CD4-positive, alpha-beta T cell treated with Interleukin-4 for 4 hours (primary cell): ENCODE measurements at regions not wholly inside any gene's neighbourhood (a gene's known extent, or its start where the extent isn't known, plus 50 kb on each side); places are given as distances from the start of the nearest gene placed in this dataset.
"Not testable (repeated sequence)": the region's sequence is repeated elsewhere in the genome, so short reads cannot be mapped to it uniquely, and the experiment has no call there.

Experiments
- DNase-seq: peaks from one replicate; pipeline ENCODE4 v3.0.0-alpha.2; 2020

DNA sequence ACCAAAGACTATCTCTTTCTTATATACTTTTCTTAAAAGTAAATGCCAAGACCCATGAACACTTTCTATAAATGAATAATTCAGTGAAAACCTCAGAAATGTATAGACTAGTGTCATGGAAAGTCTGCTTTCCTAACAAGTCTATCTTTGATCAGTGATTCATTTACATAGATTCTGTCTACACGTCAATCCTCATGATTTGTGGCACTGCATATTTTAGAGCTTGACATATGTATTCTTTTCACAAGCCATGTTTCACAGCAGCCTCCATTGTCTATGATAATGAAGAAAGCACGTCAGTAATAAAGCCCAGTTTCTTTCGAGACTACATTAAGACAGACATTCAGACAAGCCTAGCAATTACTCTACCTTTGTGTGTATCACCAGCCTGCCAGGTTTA, 486.6 kb downstream of the IRS1 start:
- no peak for DNase-seq

DNA sequence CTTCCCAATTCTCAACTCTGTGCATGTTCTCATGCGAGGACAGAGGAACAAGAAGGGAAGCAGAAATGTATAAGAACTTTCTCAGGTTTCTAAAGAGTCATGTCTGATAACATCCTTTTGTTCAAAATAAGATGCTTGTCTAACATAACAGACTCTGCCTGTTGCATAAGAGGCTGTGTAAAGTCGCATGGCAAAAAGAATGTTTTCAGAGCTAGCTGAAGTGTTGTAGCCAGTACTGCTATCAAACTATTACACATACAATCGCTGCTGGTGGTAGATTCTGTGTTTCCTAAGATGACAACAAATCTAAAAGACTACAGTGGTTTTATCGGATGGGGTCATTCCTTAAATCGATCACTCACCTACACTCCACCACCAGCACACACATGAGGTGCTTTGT, 487.5 kb downstream of the IRS1 start:
- DNase-seq: no peak

DNA sequence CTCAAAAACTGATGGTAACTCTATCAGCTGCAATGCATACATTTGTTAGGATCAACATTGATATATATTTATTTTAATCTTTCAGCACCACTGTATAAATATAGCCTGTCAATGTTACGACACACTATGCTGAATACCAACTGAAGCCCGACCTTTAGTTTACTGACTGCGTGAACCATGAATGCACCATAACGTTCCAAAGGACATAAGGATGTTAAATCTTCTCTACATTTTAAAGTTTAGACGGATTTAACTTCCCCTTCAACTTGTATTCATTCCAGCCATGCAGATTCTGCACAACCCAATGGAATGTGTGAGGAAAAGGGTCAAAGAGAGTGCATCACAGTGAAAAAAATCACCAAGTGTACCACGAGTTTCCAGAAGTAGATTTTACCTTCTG, 489.5 kb downstream of the IRS1 start:
- DNase-seq: no peak

DNA sequence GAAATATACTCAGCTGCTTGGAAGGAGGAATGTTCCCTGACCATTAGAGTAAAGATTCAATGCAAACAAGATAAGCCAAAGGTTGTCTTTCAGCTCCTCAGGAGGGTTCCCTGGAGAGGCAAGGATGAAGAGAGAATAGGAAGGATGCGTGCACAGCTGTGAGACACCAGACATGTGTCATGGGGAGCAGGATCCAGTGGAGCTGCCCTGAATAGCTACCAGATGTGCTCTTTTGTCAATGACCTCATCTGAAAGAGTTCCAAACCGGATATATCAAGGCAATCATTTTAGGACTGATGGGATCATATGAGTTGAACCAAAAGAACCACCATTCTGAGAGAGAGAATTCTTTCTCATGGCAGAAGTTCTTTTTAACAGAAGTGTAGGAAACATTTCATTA, 490.6 kb downstream of the IRS1 start:
- no peak for DNase-seq

DNA sequence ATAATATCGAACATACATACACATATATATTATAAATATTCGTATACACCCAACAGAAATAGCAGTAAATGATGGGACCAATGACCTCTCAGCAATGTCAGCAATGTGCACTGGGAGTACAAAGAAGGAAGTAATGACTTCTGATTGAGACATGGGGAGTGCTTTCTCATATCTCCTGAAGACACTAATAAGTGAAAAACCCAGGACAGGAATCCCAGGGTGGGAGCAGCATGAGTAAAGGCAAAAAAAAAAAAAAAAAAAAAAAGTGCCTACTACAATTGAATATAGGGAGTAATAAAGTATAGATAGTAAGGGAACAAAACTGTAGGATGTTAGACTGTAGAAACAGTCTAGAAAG, 491.3 kb downstream of the IRS1 start:
- no peak for DNase-seq

DNA sequence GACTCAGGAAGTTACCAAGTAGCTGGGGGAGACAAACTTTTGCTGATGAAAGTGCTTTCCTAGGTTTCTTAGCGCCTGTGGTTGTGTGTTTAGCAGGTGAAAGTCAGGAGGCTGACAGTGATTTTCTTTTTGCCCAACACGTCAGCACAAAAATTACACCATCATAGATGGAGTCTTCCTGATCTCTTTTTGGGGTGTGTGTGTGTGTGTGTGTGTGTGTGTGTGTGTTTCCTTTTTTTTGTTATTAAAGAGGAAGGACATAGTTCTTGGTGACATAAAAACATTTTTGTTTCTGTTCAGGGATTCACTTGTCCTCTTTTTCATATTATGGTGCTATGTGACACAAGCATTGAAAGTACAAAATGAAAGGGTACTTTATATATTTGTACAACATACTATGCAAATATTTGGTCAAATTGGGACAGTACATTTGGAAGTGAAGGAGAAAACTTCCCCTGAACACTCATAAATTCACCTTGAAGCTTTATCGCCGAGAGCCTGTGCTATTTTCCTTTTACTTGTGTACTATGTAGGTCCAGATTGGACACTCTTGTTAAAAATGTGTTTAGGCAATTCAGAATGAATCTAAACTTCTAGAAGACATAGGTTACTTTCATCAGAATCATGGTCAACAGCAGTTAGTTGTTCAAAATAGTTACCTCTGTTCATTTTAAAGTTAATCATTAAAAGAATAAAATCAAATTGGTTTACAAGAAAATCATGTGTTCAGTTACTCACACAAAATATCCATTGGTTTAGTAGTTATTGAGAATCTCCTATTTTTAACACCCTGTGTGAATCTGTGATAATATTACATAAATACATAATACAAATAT, 491.9 kb downstream of the IRS1 start:
- no peak for DNase-seq

DNA sequence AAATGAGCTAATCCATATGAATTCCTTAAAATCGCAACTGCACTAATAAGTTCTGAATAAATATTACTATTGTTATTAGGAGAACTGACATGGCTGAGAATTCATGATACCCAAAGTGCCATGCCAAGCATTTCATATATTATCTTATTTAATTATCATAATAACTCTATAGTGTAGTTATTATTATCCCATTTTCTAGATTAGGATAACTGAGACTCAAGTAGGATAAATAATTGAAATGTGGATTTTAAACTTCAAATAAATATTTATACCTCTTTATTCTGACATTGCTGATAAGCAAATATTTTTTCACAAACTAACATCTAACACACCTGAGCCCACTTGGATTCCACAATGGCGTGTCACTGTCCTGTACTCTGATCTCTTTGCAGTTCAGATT, 492.7 kb downstream of the IRS1 start:
- DNase-seq: no peak

DNA sequence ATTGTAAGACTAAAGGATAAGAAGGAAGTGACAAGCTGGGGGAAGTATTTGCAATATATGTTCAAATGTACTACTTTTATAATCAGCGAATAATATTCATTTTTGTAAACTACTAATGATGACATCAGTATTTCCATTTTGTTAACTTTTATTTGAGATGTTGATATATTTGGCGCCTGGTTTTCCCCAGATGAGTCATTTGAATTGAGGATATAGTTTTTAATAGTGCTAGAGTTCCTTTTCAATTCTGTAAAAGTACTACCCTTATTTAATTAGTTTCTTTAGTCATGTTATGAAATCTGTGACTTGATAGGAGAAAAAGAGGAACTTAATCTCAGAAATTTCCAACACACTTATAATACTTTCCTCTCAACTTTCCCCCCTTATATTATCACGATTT, 495.3 kb downstream of the IRS1 start:
- DNase-seq: peak; percentile 2

DNA sequence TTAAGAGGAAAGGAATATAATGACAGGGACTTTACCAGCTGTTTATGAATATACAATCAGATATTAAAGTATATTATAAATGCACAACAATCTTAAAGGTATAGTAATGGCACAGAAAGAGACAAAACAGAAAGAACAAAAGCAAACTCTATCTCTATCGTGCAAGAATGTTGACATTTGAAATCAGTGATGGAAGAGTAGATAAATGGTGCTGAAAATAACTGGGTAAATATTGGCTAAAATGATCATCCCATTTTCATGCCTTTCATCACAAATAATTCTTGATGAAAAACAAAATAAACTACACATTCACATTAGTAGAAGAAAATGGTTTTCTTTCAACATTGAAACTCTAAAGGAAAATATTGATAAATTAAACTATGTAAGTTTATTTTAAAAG, 495.9 kb downstream of the IRS1 start:
- no peak for DNase-seq

DNA sequence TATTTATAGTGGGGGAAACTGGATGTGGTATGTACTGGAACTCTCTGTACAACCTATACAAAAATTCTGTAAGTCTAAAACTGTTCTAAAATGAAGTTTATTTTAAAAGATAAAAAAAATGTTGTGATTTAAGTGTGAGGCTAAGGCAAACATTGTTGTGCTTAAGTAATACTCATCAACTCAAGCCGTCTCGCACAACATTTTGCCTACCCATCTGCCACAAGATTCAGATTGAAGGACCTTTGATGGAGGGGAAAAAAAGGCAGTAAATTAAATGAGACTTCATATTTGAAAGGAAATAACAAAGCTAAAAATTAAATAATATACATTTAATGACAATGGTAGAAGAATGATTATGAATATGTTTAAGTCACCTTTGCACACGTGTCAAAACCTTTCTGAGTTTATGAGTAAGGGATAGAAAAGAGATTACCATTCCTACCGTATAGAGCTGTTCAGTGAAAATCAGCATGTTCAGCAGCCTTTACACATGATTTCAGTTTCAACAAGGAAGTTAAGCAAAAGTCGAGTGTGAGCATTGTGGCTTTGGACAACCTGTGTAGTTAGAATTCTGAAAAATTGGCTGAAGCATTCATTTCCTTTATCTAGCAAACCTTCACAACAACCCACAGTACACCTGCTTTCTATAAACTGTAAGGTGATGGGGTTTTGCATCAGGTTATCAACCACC, 499.3 kb downstream of the IRS1 start:
- DNase-seq: no peak

DNA sequence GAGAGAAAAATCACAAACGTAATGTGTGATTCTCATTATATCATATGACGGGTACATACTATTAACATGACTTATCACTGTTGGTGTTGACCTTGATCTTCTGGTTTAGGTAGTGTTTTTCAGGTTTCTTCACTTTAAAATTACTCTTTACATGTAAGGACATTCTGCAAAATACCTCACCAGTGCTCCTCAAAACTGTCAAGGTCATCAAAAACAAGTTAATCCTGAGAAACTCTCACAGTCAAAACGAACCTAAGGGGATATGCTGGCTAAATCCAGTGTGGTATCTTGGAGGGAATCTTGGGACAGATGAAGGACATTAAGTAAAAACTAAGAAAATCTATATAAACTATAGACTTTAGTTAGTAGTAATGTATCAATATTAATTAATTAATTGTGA, 499.8 kb downstream of the IRS1 start:
- DNase-seq: no peak

DNA sequence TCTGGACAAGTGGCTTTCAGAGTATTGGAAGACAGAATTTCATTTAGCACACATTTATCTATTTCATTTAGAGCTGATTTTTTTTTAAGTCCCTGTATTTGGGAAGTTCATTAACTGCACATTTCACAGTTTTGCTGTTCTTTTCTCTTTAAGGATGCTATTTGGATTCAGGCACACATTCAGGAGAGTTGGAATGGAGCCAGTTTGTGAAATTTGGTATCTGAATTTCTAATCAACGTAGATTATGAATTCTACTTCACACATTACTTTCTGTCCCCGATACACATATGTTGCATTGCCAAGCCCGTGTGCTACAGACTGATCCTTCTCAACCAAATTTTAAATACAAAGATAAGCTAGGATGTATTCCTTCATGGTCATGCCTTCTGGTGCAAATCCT, 503.9 kb downstream of the IRS1 start:
- no peak for DNase-seq

DNA sequence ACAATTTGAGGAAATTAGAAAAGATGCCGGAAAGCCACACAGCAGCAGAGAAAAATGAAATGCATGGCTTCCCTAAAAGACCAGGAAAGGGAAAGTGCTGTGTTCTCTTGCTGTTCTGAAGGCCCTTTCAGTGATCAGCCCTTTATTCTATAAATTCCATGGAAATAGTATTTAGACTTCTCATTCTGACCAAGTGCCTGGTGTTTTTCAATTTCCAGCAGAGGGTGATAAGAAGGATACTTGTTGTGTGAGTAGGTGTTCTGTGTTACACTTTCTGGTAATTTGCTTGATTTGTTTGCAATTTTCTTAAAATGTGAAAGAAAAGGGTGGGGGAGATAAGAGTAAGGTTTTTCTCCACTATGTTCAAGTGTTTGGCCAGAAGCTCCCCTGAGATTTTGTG, 504.5 kb downstream of the IRS1 start:
- no peak for DNase-seq

DNA sequence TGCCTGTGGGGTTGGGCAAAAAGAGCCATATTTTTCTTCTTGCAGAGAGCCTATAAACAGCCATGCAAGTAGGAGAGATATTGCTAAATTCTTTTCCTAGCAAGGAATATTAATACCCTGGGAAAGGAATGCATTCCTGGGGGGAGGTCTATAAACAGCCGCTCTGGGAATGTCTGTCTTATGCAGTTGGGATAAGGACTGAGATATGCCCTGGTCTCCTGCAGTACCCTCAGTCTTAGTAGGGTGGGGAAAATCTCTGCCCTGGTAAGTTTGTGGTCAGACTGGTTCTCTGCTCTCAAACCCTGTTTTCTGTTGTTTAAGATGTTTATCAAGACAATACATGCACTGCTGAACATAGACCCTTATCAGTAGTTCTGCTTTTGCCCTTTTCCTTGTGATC, 508.3 kb downstream of the IRS1 start:
- DNase-seq: not testable (repeated sequence)

DNA sequence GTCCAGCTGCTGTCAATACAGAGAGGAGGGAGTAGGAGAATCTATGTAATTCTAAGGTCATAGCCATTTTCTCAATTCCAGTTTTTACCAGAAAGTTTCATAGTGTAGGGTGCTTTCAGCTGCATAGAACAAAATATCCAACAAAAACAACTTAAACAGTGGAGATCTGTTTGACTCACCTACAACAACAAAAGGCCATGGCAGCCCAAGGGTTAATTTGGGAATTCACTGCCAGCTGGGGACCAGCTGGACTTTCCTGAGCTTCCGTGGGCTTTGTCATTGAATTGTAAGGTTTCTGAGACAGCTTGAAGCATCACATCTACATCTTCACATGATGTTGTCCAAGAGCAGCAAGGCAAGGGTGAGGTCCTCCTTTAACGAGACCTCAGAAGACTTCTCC, 512.7 kb downstream of the IRS1 start:
- no peak for DNase-seq

DNA sequence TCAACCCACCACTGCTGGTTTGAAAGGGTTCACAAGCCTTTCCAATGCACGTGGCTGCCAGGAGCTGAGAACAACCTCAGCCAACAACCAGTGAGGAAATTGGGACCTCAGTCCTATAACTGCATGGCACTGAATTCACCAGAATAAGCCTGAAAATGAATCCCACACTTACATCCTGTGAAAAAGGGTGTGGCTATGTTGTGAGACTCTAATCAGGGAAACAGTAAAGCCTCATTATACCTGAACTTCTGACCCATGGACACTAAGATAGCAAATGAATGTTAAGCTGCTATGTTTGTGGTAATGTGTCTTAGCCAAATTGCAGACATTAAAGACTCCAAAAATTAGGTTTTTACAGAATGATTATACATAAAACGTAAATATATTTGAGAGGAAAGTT, 515.8 kb downstream of the IRS1 start:
- DNase-seq: no peak

DNA sequence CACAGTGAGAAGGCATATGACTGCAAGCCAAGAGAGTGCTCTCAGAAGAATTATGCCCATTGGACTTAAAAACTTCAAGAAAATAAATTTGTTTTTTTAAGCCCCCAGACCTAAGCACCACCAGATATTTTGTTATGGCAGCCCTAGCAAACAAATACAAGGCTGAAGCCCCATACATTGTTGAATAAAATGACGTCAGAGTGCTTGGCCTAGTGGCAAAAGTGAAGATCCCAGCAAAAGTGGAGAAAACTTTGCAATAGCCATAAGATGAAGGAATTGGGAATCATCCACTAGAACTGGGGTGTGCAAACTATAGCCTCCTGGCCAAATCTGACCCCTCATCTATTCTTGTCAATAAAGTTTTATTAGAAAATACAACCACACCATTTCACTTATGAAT, 517.5 kb downstream of the IRS1 start:
- DNase-seq: no peak

DNA sequence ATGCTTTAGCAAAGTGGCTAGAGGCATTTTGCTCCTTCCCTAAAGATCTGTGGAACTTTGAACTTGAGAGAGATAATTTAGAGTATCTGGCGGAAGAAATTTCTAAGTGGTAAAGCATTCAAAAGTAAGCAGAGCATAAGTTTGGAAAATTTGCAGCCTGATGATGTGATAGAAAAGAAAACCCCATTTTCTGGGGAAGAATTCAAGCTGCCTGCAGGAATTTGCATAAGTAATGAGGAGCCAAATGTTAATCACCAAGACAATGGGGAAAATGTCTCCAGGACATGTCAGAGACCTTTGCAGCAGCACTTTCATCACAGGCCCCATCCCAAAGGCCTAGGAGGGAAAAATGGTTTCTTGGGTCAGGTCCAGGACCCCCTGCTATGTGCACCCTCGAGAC, 519.5 kb downstream of the IRS1 start:
- DNase-seq: not testable (repeated sequence)

DNA sequence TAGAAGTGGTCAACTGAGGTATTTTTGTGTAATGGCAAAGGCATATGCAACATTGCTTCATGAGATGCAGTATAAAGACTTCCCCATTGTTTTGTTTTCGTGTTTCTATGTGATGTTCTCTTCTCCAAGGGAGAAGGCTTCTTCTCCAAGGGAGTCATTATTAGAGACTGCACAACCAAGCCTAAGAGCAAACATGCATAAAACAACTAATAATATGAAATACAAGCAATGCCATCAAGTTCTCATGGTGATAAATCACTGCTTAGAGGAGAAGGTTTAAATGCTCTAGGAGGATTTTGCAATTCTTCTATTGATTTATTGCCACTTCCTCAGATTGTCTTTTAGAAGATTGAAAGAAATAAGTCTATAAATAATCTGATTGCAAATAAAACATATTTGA, 524.4 kb downstream of the IRS1 start:
- DNase-seq: no peak

DNA sequence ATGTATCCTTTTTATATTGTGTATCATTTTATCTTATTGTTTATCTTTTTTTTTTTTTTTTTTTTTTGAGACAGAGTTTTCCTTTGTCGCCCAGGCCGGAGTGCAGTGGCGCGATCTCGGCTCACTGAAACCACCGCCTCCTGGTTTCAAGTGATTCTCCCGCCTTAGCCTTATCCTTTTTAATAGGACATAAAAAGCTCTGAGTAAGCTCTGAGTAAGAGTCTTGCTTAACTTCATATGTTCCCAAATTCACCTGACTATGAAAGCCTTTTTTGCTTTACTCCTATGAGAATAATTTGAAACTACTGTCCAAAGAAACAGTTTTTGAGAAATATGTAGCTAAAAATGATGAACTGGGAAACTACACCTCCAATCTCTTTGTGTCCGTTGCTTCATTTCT, 525.5 kb downstream of the IRS1 start:
- DNase-seq: no peak

DNA sequence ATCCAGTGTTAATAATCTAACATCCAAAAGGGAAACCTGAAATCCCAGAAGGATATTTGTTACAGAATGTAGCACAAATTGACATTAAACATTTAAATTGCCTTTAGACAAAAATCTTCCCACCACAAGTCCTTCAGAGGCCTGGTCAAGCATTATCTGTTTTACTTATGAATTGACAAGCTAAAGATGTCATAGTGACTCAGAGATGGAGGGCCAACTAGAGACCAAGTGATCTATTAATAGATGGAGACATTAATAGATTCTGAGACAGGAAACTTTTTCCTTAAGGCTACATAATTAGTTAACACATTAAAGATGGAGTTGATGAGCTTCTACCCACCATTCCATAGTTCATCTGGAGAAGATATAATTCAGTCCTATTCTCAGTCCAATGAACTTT, 526.2 kb downstream of the IRS1 start:
- DNase-seq: no peak

DNA sequence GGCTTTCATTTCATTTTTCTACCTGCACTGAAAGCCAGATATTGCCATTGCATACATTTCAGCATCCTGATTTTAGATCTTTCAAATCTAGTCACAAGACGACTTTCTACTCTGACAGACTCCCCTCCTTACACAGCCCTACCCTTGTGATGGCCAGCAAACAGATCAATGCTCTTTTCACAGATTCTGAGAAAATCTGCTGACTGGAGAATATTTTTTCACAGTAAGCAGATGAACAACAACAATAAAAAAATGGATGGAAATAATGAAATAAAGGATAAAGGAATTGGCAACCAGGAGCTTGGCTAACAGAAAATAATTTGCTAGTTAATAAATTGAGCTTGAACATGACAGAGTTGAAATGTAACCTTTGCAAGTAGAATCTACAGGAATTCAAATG, 527.2 kb downstream of the IRS1 start:
- no peak for DNase-seq

DNA sequence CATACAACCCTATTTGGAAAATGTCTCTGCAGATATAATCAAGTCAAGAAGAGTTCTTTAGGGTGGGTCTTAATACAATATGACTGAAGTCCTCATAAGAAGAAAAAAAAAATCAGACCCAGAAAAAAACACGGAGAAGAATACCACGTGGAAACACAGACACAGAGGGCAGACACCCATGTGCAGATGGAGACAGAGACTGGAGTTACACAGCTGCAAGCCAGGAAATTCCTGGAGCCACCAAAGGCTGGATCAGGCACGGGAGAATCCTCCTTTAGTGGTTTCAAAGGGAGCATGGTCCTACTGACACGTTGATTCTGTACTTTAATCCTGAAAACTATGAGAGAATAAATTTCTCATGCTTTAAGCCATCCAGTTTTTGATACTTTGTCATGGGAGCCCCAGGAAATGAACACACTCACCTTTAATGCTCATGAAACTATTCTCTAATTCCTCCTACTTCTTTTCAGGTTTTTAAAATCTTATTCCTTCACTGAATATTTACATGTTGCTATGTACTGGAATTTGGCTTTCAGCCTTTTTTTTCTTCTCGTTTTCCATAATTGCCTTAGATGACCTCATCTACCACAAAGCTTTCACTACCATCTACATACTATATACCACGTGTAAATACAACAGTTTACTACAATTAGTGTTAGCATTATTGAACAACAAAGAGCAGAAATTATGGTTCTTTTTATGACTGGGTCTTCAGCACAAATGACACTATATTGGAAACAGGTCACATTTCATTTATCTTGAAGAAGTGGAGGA, 529.1 kb downstream of the IRS1 start:
- DNase-seq: no peak
